Epithelial cell of esophagus (primary cell): ENCODE measurements at regions not wholly inside any gene's neighbourhood (a gene's known extent, or its start where the extent isn't known, plus 50 kb on each side); places are given as distances from the start of the nearest gene placed in this dataset.

Experiments
- DNase-seq: peaks from one replicate; pipeline ENCODE4 v3.0.0; 2010; ENCODE audit warnings: low read depth
- H3K4me3 ChIP-seq: 2 replicates; pipeline ENCODE4 v1.5.1; 2011; ENCODE audit warnings: mild to moderate bottlenecking, low read length, control low read depth
- TF ChIP-seq, protein P1 (sequence below): IDR thresholded peaks from 2 replicates; pipeline ENCODE4 v1.5.1; 2011; ENCODE audit warnings: low read depth, mild to moderate bottlenecking, low read length, control low read depth, inconsistent platforms; ENCODE audit not compliant: insufficient read depth; ENCODE audit errors: missing control alignments

GRCh38 chr9:115525111-115526058 is 407.4 kb upstream of the TNC start:
- TF ChIP-seq, protein P1, sequence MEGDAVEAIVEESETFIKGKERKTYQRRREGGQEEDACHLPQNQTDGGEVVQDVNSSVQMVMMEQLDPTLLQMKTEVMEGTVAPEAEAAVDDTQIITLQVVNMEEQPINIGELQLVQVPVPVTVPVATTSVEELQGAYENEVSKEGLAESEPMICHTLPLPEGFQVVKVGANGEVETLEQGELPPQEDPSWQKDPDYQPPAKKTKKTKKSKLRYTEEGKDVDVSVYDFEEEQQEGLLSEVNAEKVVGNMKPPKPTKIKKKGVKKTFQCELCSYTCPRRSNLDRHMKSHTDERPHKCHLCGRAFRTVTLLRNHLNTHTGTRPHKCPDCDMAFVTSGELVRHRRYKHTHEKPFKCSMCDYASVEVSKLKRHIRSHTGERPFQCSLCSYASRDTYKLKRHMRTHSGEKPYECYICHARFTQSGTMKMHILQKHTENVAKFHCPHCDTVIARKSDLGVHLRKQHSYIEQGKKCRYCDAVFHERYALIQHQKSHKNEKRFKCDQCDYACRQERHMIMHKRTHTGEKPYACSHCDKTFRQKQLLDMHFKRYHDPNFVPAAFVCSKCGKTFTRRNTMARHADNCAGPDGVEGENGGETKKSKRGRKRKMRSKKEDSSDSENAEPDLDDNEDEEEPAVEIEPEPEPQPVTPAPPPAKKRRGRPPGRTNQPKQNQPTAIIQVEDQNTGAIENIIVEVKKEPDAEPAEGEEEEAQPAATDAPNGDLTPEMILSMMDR: no peak
- H3K4me3 ChIP-seq: no peak overlapping the region
- peak; percentile 14 for DNase-seq

DNA sequence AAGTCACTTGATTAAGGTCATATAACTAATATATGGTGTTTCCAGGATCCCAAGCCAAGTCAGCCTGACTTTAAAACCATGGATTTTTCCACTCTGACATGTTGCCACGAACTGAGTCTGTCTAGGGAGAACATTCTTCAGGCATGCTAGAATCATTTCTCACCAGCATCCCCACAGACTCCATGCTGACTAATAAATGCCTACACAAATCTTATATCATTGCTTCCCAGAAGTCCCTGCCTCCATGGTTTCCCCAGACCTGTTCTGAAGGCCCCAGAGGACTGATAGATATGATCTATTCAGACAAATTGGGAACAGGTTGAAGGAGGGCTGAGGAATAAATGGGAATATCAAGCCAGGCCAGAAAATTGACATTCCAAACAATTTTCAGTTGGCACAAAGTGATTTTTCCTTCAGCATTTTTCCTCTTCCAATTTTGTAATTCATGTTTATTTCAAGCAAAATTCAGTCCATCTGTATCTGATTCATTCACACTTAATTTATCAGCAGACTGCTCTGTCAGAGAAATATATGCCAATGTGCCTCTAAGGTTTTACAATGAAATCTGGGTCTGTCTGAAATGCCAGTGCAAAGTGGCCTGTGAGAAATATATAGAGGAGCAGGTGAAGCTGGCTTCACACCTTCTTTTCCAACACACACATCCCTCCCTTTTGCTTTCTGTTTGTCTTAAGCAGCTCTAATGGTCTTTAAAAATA is 413.6 kb upstream of the TNC start:
- no peak overlapping the region for H3K4me3 ChIP-seq
- peak; percentile 64 for DNase-seq

DNA sequence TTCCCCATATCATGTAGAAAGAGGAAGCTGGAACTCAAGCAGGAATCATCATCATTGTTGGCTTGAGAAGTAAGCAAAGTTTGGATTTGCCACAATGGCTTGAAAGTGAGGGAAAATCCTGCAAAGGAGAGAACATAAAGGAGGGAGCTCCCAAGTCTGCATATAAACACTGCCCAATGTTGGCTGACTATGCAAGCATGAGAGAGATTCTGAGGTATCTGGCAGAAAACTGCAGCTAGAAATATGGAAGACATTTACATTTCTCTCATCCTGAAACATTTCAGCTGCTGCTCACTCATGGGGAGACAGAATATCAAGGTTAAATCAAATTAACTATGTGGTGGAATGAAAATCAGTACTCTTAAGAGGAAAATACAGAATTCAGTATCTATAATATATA is 415.6 kb upstream of the TNC start:
- TF ChIP-seq, protein P1: no peak
- DNase-seq: no peak
- H3K4me3 ChIP-seq: no peak overlapping the region

More for the DNA sequence above, 413.6 kb upstream of the TNC start:
- TF ChIP-seq, protein P1: no peak

- H3K4me3 ChIP-seq: no peak overlapping the region
- TF ChIP-seq, protein P1: no peak
- DNase-seq: no peak
These were observed 422.1 kb upstream of the TNC start for GRCh38 chr9:115540091-115540490.

DNA sequence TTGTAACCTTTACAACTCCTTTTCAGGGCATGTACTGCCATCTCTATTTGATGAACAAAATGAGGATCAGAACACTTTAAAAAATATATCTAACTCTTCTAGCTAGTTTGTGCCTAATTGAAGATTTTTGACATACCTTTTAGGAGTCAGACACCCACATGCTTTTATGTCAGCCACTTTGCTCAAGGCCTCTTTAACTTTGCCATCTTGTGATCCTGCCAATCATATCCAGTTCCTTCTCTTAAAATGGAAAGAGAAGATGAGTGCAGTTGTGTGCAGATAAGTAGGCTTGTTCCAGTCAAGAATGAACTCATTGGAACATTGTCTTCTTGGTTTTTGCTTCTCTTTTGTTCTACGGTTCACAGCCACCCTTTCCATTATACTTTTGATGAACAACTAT is 425.6 kb upstream of the TNC start:
- TF ChIP-seq, protein P1: no peak
- no peak overlapping the region for H3K4me3 ChIP-seq
- no peak for DNase-seq

DNA sequence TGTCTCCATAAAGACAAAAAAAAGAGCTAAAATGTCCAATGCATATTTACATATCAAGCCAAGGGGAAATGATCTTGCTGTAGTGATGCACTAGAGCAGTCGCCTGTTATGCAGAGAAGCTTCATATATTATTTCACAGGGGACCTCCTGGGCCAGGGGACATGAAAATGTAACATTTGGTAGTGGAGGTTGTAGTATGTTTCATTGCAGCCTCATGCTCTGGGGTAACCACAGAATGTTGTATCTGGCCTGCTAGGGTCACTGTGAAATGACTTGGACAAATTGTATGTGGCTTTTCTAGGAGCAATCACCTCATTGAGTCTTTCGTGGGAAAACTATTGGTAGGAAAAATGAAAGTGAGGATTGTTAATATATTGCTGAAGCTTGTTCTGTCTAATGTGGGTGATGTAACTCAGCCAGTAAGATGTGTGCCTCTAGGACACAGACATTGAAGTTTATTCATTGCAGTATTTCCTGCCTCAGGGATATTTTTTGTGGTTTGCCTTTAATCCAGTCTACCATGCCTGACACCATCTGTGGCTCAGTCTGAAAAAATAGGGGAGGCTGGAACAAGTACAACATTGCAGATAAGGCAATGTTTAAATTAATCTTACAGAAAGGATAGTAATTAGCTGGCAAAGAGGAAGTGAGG is 430.8 kb upstream of the TNC start:
- TF ChIP-seq, protein P1: no peak
- peak; percentile 19 for DNase-seq
- no peak overlapping the region for H3K4me3 ChIP-seq
